Left forelimb (tissue), 1 donor: ENCODE measurements at regions not wholly inside any gene's neighbourhood (a gene's known extent, or its start where the extent isn't known, plus 50 kb on each side); places are given as distances from the start of the nearest gene placed in this dataset.
"Not testable (repeated sequence)": the region's sequence is repeated elsewhere in the genome, so short reads cannot be mapped to it uniquely, and the experiment has no call there.

Experiments
- DNase-seq: peaks from one replicate; pipeline ENCODE4 v3.0.0-alpha.2; 2018; ENCODE audit warnings: low spot score

DNA sequence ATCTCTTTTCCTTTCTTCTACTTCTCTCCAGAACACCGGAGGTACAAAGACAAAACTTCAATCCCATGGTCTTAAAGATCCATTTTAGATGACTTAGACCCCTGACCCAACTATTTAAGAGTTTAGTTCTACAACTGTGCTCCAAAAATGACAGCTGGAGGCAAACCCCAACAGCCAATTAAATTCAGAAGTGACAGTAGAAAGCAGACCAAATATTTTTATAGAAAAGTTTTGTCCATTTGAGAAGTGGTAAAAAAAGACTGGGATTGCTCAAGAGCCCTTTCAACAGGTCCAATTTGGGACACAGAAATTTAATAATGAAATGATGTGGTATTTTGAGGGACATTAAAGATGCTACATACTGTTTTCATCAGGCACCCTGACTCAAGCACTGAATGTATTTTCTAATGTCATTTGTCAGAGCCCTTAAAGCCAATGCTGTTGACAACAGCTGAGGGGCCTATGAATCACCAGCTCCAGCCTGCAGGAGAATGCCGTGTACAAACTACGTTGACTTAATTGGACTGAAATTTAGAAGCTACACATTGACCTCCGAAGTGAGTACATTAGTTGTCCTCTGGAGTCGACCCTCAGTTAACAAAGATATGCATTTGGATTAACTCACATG lies 147.5 kb upstream of the PIK3R1 start:
- DNase-seq, result no peak

- no peak for DNase-seq
These were observed 148.3 kb upstream of the PIK3R1 start for GRCh38 chr5:68067291-68067690.

GRCh38 chr5:68066277-68066955 lies 149.1 kb upstream of the PIK3R1 start:
- no peak for DNase-seq

DNA sequence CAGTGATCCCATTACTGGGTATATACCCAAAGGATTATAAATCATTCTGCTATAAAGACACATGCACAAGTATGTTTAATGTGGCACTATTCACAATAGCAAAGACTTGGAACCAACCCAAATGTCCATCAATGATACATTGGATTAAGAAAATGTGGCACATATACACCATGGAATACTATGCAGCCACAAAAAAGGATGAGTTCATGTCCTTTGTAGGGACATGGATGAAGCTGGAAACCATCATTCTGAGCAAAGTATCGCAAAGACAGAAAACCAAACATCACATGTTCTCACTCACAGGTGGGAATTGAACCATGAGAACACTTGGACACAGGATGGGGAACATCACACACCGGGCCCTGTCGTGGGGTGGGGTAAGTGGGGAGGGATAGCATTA lies 150.2 kb upstream of the PIK3R1 start:
- not testable (repeated sequence) for DNase-seq

GRCh38 chr5:68060382-68060781 lies 155.2 kb upstream of the PIK3R1 start:
- DNase-seq, result no peak

GRCh38 chr5:68057191-68057590 lies 158.4 kb upstream of the PIK3R1 start:
- no peak for DNase-seq

DNA sequence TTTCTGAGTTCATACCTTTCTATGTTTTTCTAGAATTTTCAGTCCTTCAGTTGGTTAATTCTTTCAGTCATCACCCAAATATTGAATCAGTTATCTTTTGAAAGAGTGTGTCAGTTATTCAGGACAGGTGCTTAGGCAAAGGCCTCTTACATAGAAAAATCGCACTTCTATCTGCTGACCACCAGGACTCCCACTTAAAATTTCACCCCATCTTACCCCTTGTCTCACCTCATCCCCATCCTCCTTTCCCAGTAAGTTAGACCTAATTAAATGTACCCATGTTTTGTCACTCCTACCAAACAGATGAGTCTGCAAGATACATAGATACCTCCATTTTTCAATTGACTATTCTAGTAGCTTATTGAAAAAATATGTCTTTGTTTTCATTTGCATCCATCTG lies 159.9 kb upstream of the PIK3R1 start:
- no peak for DNase-seq

DNA sequence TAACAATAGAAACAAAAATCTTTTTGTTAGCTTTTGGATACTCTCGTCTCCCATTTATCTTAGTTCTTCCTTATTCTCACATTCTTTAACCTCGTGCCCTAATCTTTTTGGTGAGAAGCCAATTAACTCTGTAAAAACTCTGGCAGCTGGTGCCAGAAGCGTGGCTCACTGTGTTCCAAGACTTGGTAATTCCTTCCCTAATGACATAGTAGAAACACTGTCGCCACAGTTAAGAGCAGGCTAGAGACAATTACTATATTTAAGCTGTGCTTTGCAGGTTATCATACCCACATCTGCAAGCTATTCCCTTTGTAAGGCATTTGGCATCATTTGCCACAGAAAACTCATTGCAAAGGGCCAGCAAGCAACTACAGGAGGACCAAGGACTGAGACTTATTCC lies 160.9 kb upstream of the PIK3R1 start:
- no peak for DNase-seq

- DNase-seq, result no peak
These were observed 162.4 kb upstream of the PIK3R1 start for GRCh38 chr5:68053202-68053601.

DNA sequence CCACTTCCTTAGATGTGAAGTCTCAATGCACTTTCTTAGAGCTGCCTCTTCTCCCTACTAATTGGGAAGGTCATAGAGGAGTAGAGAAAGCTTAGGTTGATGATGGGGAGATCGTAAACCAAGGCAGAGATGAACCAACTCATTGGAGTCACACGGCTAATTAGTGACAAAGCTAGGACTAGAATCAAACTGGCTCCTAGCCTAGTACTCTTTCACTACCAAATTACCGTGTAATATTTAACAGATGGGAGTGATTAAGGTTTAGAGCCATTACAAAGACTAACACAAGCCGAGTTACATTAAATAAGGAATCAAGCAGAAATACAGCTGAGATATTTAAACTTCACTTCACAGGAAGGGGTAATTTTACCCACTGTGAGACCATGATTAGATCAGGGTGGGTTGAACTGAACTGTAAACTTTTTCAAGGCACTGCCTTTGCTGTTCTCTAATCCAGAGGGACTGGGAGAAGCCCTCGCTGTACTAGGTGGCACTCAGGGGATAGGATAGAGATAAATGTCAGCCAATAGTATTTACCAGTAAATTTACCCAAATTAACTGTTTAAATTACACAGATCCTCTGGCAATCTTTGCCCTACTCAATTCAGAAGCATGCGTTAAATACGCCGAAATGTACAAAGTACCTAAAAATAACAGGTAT lies 166.4 kb upstream of the PIK3R1 start:
- DNase-seq, result no peak

GRCh38 chr5:68048516-68048915 lies 167.0 kb upstream of the PIK3R1 start:
- no peak for DNase-seq

- DNase-seq, result not testable (repeated sequence)
These were observed 167.5 kb upstream of the PIK3R1 start for GRCh38 chr5:68048054-68048453.

DNA sequence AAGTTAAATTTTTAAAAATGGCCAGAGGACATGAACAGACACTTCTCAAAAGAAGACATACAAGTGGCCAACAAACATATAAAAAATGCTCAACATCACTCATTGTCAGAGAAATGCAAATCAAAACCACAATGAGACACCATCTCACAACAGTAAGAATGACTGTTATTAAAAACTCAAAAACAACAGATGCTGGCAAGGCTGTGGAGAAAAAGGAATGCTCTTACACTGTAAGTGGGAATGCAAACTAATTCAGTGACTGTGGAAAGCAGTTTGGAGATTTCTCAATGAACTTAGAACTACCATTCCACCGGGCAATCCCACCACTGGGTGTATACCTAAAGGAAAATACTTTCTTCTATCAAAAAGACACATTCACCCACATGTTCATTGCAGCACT lies 168.5 kb upstream of the PIK3R1 start:
- DNase-seq, result no peak

- DNase-seq, result no peak
These were observed 169.1 kb upstream of the PIK3R1 start for GRCh38 chr5:68046445-68046844.

GRCh38 chr5:68041293-68041692 lies 174.3 kb upstream of the PIK3R1 start:
- DNase-seq, result no peak

DNA sequence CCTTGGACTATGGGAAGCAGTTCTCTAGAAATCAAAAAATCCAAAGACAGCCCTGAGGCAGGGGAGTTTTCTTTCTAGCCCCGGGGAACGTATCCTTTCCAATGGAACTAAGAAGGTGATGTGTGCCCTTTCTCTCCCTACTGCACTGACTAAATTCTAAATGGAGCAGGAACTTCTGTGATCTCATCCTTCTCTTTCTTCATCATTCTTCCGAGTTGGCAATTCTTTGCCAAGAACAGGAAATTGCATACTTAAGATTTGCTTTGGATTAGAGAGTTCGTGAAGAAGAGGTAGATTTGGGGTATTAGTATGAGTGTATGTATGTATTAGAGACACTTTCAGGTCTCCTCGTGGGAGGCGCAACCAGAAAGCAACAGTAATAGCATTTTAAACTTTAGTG lies 178.0 kb upstream of the PIK3R1 start:
- DNase-seq, result no peak

GRCh38 chr5:68033961-68034571 lies 181.5 kb upstream of the PIK3R1 start:
- no peak for DNase-seq

GRCh38 chr5:68033029-68033428 lies 182.5 kb upstream of the PIK3R1 start:
- no peak for DNase-seq

- no peak for DNase-seq
These were observed 183.3 kb upstream of the PIK3R1 start for GRCh38 chr5:68032216-68032762.

GRCh38 chr5:68028131-68028727 lies 187.3 kb upstream of the PIK3R1 start:
- DNase-seq, result no peak

- DNase-seq, result no peak
These were observed 188.0 kb upstream of the PIK3R1 start for GRCh38 chr5:68027519-68027918.
